GM19438 (cell line): ENCODE measurements at regions not wholly inside any gene's neighbourhood (a gene's known extent, or its start where the extent isn't known, plus 50 kb on each side); places are given as distances from the start of the nearest gene placed in this dataset.

Source experiments
- ATAC-seq: cut with Tn5 transposase; IDR thresholded peaks from one replicate; pipeline ENCODE4 v1.9.1; 2021; ENCODE audit warnings: low read depth; ENCODE audit not compliant: unreplicated experiment

DNA sequence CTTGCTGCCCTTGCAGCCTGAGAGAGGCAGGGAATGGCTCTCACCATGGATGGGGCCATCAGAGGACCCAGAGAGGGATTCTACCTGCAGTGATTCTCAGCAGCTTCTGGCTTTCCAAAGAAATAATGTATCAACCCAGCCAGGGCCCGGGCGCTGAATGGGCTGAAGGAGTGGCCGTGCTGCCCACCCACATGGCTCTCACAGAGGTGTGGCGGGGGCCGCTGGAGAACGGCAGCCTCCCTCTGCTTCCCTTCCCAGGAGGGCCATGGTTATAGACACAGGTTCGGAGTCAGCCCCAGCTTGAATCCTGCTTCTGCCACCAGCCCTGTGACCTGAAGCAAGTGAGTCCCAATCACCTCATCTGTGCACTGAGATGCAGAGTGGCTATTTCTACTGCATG lies 82.7 kb downstream of the THAP12 start:
- ATAC-seq = no peak

DNA sequence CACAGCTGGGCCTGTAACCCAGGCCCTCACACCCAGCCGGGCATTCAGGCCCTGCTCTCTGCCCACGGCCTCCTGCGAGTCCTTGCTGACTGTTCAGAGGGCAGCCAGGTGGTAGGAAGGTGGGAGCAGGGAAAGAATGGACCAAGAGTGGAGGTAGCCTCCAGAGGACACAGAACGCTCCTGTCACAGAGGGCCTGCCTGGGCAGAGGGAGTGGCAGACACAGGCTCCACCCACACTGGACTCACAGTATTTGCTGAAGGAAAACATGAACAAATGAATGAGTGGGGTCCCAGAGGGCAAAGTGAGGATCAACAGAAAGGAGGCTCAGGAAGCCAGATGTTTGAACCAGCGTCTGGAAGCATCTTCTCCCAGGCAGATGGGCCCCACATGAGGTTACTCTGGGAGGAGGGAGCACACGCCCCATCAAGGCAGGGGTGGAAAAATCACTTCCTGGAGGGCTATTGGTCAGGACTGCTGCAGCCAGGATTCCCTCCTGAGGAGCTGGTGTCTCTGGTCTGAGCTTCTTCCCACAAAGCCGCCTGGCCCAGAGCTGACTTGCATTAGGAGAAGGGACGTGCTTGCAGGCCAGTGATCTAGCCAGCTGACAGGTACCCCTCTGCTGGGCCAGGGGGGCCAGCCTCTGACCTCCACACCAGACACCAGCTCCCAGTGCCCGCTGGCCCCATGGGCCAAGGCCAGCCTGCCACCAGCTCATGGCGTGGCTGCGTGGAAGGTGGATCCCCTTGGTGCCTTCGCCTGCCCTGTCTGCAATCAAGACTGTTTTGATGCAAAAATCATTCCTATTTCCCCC lies 84.0 kb downstream of the THAP12 start:
- no peak for ATAC-seq

DNA sequence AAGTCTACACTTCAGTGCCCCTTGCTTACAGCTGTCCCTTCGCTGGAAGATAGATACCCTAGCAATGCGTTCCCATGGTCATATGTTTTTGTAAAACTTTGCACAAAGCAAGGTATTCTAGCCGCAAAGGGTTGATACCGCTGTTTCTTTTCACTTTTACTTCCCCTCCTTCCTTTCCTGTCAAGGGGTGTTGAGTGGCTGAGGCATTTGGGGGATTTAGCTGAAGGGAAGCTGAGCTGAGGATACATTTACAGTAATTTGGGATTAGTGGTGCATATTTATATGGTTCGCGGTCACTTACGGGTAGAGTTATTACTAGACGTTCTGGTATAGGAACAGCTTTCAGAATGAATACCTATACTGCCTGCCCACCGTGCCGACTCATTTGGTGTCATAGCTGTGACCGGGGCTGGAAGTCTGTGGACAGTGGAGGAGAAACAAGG lies 86.9 kb upstream of the WNT11 start:
- ATAC-seq = peak; percentile 52

DNA sequence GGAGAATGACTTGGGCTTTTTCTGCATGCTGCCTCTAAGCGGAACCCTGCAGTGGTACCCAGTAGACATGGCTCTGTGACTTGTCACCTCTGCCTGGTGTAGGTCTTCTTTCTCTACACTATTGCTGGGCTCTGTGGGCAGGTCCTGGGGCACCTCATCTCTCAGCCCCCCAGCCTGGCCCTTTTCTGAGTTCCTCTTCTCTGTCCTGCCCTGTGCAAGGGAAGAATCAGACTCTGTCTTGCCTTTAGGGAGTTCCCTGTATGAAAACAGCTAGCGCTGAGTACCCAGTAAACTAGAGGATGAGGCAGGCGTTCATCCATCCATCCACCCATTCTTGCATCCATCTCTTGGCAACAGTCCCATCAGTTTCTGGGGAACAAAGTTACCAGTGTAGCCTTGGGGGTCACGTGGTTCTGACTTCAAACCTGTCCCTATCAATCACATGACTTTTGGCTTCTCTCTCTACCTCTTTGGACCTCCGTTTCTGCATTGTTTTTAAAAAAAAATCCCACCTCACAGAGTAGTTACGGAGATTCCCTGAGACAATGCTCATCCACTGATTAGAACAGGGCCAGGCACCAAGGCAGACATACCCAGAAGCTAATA lies 86.4 kb upstream of the WNT11 start:
- ATAC-seq = no peak

DNA sequence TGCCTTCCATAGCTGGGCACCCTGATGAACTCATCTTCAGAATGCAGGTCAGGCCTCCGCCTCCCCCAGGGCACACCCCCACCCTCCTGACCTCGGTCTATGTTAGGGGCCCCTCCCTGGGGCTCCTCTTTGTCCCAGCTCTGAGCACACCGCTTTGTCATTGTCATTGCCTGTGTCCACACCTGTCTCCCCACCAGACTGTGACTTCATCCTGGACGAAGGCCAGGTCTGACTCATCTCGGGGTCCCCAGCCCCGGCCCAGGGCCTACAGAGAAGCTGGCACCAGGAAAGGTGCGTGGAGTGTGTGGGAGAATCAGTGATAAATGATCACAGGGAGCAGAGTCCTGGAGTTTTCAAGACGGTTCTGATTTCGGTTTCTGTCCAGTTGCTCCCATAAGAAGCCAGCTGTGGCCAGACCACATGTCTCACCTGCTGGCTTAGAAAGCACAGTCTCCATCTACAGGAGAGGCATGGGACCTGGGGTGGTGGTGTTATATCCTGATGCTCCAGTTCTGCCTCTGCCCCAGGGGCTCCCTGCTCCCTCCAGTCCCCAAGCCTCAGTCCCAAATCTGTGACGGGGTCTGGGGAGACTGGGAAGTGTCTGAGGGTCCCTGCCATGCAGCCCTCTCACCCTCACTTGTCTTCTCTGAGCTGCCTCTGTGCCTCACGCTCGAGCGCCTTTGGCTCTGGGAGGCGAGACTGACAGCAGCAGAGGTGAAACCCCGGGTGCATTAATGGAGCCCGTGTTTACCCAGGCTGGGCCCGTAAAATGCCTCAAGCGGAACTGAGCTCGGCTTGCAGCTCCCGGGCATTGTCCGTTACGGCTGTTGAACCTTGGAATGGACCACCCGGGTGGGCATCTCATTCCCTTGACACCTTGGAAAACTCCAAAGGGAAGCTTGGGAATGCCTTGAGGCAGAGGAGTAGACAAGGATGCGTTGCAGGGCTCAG lies 85.5 kb upstream of the WNT11 start:
- no peak for ATAC-seq

DNA sequence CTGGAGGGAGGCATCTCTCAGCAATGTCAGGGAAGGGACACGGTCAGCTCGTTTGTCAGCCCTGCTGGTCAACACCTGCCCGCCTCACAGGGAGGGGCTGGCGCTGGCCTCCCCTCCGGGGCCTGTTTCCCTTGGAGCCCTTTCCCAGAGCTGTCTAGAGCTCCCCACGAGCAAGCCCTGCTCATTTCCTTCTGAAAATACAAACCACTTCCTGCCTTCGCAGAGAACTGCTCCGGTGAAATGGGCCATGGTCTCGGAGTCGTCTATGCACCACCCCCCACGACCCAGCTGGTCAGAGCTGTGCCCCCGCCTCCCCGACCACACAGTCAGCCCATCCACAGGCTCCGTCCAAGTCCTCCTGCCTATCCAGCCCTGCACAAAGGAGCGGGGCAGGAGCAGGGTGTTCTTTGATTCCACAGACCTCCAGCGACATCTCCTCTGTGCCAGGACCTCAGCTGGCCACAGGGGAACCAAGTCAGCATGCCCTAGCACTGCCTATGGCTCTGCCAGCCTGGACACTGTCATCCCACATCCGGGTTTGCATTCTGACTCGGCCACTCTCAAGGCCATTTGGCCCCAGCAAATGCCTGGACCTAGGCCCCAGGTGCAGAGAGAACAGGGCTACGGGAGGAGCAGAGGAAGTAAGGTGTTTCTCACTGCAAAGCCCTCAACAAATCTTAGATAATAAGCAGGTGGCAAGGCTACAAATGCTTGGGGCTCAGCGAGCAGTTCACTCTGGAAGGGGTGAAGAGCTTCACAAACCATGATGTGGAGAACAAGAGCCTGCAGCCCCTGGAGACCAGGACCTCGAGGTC lies 82.1 kb upstream of the WNT11 start:
- no peak for ATAC-seq

DNA sequence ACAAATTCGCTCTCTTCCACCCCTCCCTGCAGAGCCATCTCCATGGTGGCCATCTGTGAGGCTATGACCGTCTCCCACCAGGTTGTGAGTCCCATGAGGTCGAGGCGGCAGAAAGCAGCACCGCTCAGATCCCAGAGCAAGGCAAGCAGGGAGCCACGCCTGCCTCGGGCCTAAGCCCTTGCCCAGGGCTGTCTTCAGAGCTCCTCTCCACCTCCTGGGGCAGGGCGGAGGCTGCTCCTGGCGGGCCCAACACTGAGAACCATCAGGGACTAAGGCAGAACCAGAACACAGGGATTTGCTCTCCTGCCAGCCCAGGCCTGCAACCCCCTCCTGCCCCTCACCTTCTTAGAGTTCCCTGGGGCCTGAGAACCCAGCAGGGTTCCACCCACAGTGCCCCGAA lies 80.9 kb upstream of the WNT11 start:
- no peak for ATAC-seq

DNA sequence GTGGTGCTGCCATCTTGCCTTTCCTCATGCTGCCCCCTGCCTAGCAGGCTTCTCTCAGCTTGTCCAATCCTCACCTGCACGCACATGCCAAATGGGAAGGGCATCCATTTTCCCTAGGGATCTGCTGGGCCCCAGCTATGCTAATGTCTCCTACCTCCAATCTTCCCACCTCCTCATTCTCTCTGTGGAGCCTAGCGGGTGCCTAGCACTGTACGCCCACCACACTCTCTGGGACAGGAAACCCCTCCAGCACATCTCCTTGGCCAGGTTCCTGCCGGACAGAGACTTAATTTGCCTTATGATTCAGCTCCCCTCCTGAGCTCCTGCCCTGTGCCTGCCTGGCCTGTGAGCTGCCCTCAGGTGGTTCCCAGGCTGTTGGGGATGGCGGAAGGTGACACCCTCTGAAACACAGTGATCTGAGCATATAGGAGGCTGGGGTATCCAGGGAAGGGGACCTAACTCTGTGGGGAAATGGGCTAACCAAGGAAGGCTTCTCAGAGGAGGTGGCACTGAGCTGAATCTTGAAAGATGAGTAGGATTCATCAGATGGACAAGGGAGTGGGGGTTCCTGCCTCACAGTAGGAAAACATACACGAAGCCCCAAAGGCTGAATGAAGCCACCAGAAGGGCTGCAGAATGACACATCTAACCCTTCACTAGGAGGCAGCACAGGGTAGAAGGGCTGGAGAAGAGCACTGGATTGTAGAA lies 79.2 kb upstream of the WNT11 start:
- ATAC-seq = no peak

DNA sequence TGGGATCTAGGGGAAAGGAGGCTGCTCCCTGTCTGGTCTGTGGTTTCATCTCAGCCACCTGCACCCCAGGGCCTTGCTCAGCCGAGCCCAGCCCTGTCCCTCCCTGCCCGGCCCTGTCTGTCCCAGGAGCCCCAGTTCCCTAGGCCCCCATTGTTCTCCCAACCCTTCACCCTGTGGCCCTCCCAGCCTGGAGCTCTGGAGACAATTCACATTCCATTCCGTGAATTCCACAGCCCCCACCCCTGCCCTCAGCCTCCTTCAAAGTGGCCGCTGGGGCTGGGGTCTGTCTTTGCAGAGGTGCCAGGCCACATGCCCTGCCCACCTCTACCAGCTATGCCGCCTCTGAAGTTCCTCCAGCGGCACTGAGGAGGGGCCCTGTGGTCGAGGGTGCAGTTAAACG lies 77.9 kb upstream of the WNT11 start:
- no peak for ATAC-seq

DNA sequence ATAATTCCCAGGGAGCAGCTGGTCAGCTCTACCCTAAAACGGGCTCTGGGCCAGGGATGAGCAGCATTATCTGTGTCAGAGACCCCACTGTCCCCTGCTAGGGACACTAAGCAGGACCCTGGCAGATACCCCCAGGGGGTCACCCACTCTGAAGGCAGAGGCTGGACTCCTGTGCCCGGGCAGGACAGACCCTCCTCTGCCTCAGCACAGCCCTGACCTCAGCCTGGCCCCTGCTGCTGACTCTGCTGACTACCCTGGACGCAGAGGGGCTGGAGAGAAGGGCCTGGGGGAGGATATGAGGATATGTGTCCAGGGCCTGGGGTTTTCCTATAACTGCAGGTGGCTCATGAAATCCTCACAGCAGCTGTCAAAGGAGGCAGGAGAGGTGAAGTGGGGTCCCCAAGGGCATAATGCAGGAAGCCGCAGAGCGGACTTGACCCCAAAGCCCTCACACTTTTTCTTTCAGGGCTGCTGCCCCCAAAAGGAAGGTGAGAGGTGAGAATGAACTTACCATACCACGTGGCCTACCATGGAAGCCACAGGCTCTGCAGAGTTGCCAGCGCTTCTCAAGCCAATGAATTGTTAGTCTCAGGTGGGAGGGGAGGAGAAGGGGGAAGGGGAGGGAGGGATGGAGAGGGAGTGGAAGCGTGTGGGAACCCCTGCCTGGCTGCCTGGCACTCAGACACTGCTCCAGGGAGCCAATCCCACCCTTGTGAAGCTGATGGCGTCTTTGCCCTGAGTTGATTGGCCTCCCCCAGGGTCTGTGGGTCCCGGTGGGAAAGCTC lies 76.7 kb upstream of the WNT11 start:
- ATAC-seq = no peak

DNA sequence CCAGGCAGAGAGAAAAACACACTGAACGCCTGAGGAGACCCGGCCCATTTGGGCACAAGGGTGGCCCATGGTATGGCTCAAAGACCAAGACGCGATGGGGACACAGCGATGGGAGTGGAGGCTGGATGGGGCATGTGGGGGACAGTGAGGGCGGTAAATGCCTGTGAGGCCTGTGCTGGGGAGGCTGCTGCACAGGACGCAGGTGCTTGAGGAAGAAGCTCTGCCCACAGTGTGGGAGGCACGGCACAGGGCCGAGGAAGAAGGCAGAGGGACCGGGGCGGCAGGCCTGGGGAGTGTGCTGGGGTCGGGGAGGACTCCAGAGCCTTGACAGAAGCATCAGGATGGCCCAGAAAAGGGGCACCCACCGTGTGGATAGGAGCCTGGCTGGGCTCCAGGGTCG lies 75.9 kb upstream of the WNT11 start:
- no peak for ATAC-seq

DNA sequence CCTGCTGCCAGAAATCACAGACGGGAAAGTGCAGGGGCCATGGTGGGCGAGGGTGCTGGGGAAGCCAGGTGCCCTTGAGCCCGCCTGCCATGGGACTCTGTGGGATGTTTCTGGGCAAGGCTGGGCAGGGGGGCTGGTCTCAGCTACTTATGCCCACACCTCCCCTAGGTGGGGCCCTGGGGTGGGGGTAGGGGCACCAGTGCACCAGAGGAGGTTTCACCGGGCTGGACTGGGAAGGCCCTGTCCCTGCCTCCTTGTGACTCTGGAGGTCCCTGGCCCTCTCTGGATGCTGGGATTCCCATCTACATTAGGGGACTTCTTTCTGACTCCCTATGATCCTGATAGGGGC lies 75.2 kb upstream of the WNT11 start:
- ATAC-seq = no peak

DNA sequence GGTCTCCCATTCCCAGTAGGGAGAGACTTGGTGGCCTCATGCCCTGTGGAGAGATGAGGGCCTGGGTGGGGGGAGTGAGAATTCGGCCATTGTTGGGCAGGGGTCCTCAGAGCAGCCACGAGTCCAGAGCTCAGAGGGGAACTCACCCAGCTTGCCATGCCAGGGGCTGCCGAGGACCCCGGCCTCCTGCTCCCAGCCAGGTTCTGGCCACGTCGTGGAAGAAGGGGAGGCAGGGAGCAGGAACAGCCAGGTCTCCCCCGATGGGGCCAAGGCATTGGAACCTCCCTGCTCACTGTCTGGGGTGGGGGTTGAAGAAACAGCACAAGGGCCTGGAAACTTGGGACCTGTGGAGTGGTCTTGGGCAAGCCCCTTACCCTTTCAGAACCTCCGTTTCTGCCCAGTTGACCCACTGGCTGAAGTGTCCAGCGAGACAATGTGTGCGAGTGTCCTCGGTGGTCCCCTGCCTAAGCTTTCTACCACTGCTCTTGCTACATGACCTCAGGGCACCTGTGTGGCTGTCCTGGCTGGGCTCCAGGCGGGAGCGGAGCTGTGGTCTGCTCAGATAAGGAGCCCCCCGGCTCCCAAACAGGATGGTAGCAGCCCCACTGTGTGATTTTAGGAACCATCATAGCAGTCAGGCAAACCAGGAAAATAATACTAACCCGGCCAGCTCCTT lies 74.7 kb upstream of the WNT11 start:
- no peak for ATAC-seq

DNA sequence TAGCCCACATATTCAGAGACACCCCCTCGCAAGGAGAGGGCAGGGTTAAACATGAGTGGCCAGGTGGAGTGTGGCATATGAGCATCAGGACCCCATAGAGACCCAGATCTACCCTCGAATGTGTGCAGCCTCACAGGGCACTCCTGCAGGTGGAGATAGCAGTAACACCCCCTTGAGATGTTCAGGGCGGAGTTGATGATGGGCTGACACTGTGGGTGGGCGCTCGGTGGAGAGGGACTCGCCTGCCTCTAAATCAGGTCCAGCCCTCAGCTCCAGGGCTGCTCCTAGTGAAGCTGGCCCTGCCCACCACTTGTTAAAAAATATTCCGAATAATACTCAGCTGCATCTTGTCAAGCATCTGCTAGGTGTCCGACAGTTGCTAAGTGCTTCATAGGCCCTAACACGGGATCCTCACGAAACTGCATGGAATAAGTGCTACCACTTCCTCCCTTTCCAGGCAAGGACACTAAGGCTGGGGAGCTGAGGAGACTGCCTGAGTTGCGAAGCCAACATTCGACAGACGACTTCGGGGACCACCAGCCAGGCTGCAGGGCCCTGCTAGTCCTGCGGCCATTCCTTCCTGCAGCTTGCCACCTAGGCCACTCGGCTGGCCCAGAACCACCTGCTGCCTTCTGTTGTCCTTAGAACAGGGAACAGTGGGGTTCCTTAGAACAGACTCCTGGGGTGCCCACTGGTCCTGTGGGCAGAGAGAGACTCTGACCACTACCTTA lies 74.0 kb upstream of the WNT11 start:
- ATAC-seq = no peak

DNA sequence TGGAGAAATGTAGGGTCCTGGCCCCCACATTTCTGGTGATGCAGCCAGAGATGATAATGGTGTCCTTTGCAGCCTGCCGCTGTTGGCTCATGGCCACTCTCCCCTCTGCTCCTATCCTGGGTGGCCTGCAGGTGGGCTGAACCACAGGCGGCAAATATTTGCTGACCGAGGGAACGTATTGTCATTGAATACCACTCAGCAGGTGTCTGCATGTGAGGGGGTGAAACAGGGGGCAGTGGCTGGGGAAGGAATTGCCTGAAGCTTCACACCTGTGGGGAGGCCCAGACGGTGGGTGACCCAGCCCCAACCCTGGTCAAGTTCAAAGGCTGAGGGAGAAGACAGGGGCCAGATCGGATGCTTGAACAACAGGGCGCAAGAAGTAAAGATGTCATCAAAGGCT lies 73.3 kb upstream of the WNT11 start:
- no peak for ATAC-seq

DNA sequence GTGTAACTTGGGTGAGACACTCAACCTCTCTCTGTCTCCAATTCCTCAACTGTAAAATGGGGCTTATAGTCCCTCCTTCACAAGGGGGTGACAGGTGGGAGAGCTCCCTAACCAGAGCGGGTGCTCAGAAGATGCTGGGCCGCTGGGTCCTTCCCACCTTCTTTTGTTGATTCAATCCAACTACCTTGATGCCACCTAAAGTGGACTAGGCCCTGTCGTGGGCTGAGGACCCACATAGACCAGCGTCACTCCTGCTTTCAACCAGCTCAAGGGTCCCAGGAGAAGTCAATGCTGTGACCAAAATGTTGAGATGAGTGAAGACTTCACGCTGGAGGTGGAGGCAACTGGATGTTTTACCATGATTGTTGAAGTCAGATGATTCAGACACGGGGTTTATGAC lies 72.7 kb upstream of the WNT11 start:
- ATAC-seq = no peak

DNA sequence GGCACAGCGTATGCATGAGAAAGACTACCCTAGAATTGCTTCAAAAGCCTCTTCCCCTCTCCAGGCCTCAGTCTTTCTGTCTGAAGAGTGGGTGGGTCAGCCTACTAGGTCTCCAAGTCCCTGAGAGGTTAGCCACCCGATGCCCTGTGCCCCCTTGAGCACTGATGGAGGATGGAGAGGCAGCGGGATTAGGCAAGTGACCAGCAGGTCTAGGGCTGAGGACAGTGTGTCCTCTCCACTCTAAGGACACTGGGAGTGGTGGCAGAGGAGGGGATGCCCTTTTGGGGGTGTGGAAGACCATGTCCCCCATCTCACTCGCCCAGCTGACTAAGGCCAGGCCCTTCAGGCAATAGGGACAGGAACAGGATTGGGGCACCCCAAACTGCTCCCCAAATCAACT lies 72.2 kb upstream of the WNT11 start:
- no peak for ATAC-seq
